Germinal center (tissue), 1 donor: ENCODE measurements at regions not wholly inside any gene's neighbourhood (a gene's known extent, or its start where the extent isn't known, plus 50 kb on each side); places are given as distances from the start of the nearest gene placed in this dataset.

ENCODE experiments used
- DNase-seq: peaks from one replicate; pipeline ENCODE4 v3.0.0; 2012; ENCODE audit warnings: mixed read lengths, low spot score

DNA sequence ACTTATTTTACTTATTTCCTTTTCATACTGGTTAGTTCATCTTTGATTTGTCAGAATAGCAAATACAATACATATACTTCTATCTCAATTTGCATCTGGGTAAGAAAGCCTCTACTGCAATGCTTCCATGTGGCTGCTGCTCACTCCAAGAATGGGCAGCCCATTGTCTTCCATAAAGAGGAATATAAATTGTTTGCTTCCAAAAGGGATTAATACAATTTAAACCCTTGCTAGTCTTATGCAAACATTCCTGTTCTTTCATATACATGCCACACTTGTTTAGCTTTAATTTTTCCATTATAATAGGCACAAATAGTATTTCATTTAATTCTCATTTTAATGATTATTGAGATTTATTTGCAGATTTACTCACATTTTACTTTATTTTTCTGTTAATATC, 555.4 kb upstream of the POM121L12 start:
- no peak for DNase-seq

DNA sequence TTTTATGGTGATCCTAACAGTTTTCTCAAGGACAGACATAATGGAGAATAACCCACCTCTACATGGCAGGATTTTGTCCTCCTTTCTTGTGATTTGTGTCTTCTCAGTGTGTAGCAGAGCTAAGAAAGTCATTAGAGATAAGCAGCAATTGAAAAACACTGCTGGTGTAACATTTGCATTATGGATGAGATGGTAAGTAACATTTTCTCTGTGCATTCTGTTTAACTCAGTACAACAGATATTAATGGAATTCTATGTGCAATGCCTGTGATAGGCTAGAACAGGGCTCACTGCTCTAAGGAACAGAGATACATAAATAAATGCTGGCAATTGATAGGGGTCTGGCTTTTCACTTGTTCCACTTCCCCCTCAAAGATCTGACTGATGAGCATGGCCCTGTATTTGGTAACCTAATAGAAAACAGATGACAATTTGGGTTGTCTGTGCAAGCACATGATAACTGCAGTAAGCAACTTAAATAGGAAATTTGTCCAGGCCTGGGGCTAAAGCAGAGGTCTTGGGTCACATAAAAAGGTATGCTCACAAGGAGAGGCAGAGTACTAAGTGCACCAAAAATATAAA, 560.3 kb upstream of the POM121L12 start:
- DNase-seq = no peak

DNA sequence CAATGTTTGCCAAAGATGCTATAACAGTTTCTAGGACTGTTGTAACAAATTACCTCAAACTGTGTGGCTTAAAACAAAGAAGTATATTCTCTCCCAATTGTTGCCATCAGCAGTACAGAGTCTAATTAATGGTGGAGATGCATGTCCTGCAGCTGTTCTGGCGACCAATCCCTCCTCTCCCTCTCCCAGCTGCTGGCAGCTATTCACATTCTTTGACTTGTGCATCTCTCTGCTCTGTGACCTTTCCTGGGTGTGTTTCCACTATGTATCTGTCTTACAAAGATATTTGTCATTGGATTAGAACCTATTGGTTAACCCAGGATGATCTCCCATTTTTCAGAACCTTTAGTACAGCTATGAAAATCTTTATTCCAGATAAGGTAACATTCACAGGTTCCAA, 561.7 kb upstream of the POM121L12 start:
- no peak for DNase-seq

DNA sequence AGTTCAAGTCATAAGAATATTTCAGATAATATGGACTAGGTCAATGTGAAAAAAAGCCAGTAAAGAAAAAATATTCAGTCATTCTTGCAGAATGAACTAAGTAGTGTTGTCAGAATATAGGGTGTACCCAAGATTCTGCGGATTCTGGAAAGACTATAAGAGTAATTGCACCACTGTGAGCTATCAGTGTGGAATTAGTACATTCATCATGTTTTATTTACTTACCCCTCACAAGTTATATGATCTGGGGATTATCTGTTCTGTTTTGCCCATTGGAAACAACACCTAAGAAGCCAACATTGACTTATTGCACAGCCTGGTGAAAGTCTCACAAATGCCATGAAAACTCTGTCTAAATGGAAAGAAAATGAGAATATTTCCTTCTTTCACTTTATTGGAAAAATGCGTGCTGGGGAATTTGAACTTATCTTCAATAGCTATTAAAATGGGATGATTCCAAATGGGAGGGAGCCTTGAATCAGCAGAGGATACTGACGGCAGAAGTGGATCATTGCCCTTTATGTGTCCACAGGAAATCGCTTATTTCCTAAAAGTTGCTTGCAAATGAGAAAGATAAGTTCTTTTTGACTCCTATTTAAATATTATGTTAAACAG, 563.3 kb upstream of the POM121L12 start:
- no peak for DNase-seq

GRCh38 chr7:52465216-52465615, 570.2 kb upstream of the POM121L12 start:
- no peak for DNase-seq

DNA sequence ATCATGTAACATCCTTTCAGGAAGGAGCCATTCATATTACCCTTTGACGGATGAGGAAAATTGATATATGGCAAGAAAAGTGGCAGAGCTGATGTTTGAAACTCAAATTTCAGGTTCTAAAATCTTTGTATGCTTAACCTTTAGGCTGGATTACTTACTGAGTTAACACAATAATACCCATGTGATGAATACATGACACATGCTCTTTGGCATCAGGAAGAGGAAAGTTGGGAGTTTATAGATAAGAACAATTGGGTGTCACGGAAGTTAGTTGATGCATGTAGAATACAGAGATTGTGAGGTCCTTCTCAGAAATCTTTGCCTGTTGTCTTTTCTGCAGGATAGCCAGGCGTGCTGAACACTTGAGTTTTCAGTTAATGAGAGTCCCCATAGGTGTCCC, 572.1 kb upstream of the POM121L12 start:
- DNase-seq = no peak

DNA sequence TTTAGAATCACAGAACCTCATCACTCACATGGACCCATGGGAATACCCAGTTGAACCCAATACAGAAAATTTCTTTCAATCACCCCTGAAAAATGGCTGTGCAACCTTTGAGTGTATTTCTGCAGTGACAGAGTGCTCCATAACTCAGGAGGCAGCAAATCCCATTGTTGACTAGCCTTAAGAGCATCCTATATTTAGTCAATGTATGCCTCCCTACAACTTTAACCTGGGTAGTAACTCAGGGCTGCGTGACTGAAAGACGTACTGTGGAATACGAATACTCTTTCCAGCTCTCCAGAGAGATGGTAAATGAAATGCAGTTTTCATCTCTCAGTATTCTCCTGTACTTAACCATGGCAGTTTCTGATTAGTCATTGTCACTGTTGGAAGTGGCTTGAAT, 573.0 kb upstream of the POM121L12 start:
- DNase-seq = no peak

- no peak for DNase-seq
These were observed 579.9 kb upstream of the POM121L12 start for GRCh38 chr7:52455571-52455970.

DNA sequence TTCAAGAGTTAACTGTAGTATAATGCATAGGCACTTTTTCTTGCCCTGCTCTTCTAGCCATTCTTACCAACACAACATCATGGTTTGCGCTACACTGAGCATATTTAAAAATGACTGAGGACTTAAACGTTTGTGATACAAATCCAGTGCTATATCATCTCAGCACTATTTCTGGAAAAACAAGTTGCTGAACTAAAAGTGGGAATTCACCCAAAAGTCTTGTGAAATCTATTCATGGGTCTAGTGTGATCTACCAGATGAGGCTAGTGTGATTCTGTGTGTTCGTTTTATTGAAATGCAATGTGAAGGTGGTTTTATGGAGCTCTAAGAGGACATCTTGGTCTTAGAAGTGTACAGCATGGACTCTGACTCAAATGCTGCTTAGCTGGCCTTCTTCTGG, 584.6 kb upstream of the POM121L12 start:
- DNase-seq = no peak

GRCh38 chr7:52447581-52448180, 587.8 kb upstream of the POM121L12 start:
- no peak for DNase-seq

- DNase-seq = no peak
These were observed 599.2 kb upstream of the POM121L12 start for GRCh38 chr7:52436278-52436677.

GRCh38 chr7:52431082-52431815, 604.2 kb upstream of the POM121L12 start:
- no peak for DNase-seq

DNA sequence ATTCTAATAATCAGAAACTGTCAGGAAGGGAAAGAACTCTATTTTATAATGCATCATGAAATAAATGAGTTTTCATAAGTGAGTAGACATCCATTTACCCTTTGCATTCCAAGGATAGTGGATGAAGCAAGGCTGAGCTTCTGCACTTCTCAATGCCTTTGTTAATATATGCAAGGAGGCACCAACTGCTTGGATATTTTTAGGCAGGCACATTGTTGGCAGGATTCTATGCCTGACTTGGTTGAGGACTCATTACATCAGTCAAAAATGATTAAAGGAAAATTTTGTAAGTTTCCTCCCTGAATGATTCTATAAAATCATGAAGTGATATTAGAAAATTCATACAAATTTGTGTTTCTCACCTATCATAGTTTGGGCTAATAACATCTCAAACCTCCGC, 612.2 kb upstream of the POM121L12 start:
- DNase-seq = no peak

GRCh38 chr7:52413051-52413450, 622.4 kb upstream of the POM121L12 start:
- DNase-seq = no peak

GRCh38 chr7:52410032-52410431, 625.4 kb upstream of the POM121L12 start:
- no peak for DNase-seq

- no peak for DNase-seq
These were observed 628.6 kb upstream of the POM121L12 start for GRCh38 chr7:52406808-52407207.

DNA sequence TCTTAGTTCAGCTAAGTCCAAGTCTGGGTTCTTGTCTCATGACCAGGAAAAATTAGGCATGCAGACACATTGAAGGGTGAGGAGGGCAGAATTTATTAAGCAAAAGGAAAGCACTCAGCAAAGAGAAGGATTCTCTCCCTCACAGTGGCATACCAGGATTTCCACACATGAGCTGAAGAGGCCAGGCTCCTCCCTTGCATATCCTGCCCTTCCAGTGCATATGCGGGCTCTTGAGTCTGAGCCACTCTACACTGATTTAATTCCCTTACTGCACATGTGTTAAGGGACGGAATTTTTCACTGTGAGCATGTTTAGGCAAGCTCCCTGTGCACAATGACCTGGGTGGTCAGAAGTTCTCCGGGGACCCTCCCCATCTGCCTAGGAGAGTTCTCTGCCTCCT, 652.7 kb upstream of the POM121L12 start:
- DNase-seq = no peak

GRCh38 chr7:52369922-52370321, 665.5 kb upstream of the POM121L12 start:
- no peak for DNase-seq

DNA sequence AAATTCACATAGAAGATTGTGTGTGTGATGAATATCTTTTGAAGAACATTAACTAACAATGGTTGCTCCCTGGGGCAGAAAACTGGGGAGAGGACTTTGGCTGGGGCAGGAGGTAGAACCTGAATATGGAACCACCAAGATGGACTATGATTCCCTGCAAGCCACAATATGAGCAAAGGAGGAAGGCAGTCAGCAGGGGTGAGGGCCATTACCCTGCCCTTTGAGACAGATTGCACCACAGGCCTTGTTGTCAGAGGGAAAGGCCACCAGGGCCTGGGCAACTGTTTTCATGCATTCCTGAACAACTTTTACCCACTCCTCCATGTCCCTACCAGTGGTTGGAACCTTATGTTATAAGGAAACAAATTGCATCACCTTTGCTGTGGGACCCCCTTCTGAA, 670.1 kb upstream of the POM121L12 start:
- no peak for DNase-seq

DNA sequence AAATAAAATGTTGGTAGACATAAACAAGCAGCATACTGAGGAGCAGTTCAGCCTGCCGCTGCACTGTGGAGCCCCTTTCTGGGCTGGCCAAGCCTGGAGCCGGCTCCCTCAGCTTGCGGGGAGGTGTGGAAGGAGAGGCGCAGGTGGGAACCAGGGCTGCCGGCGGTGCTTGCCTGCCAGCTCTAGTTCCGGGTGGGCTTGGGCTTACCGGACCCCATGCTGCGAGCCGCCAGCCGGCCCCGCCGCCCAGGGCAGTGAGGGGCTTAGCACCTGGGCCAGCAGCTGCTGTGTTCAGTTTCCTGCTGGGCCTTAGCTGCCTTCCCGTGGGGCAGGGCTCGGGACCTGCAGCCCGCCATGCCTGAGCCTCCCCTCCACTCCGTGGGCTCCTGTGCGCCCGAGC, 672.9 kb upstream of the POM121L12 start:
- no peak for DNase-seq

- no peak for DNase-seq
These were observed 674.9 kb upstream of the POM121L12 start for GRCh38 chr7:52360541-52360940.

DNA sequence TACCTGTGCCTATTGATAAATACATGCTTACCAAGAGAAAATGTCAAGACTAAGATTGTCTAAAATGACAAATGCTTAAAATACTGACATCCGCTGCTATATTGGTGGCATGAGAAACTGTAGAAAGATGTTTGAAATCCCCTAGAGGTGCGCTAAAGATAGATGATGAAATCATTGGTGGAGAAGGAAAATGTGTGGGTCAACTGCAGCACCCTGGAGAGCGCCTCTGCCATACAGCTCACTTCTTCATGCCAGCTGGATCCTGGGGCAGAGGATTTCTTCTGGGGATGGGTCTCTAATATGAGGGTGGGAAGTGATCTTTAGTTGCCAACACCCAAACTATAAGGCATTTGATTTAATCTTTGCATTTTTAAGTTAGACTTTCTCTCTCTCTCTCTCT, 680.4 kb upstream of the POM121L12 start:
- DNase-seq = no peak
